H1 (cell line): ENCODE measurements at regions not wholly inside any gene's neighbourhood (a gene's known extent, or its start where the extent isn't known, plus 50 kb on each side); places are given as distances from the start of the nearest gene placed in this dataset.

ENCODE experiments used
- CTCF ChIA-PET: fragments of 300-600 bp; sonication (Branson Sonifier 250); formaldehyde crosslinking; loops from one replicate; lab custom pipeline; 2021; ENCODE audit not compliant: partially characterized antibody; lab: Charles Lee
- POLR2A ChIA-PET: fragments of 300-600 bp; sonication (Branson Sonifier 250); formaldehyde crosslinking; loops from one replicate; lab custom pipeline; 2021; ENCODE audit warnings: inconsistent platforms; ENCODE audit not compliant: partially characterized antibody; lab: Charles Lee
- DNase-seq, 2 experiments: peaks; one replicate each; pipeline versions ENCODE4 v3.0.0 to v3.0.0-alpha.2; 2010 to 2022; ENCODE audit warnings: low spot score in 2 of 2, low read depth in 1 of 2, mixed read lengths in 1 of 2
- FAIRE-seq: peaks from 2 replicates; lab custom pipeline; 2011; peaks lifted over from hg19 to GRCh38; lab: Jason Lieb, UNC
- H2AFZ ChIP-seq: 2 replicates; pipeline ENCODE4 v1.8.1; 2012; ENCODE audit warnings: low read length, inconsistent platforms
- H2AK5ac ChIP-seq: 2 replicates; pipeline ENCODE4 v1.6.1; 2013; ENCODE audit warnings: low read depth, low read length
- H2BK120ac ChIP-seq: replicated peaks from 2 replicates; pipeline ENCODE3; 2013; ENCODE audit warnings: low read depth, low read length, inconsistent platforms
- H2BK12ac ChIP-seq: 2 replicates; pipeline ENCODE4 v1.6.1; 2013; ENCODE audit warnings: low read depth, low read length
- H2BK15ac ChIP-seq: 2 replicates; pipeline ENCODE4 v1.6.1; 2013; ENCODE audit warnings: low read length
- H2BK20ac ChIP-seq: 2 replicates; pipeline ENCODE4 v1.6.1; 2013; ENCODE audit warnings: low read length
- H2BK5ac ChIP-seq: 2 replicates; pipeline ENCODE4 v1.6.1; 2013; ENCODE audit warnings: low read depth, low read length
- H3K14ac ChIP-seq: 2 replicates; pipeline ENCODE4 v1.6.1; 2013; ENCODE audit warnings: inconsistent platforms; ENCODE audit not compliant: insufficient read length
- H3K18ac ChIP-seq: 2 replicates; pipeline ENCODE4 v1.6.1; 2013; ENCODE audit warnings: low read length; ENCODE audit errors: extremely low read depth
- H3K23ac ChIP-seq: 2 replicates; pipeline ENCODE4 v1.6.1; 2013; ENCODE audit warnings: inconsistent platforms; ENCODE audit not compliant: insufficient read length
- H3K23me2 ChIP-seq: 2 replicates; pipeline ENCODE4 v1.6.1; 2013; ENCODE audit warnings: low read depth, low read length
- H3K27ac ChIP-seq: 2 replicates; pipeline ENCODE4 v1.6.1; 2011; ENCODE audit warnings: low read depth, low read length, inconsistent platforms
- H3K27me3 ChIP-seq, 4 experiments: replicated peaks in 1 of 4; 1 replicate in 1 of 4; 2 replicates in 3 of 4; pipeline versions ENCODE4 v1.6.1 to v1.8.1; 2011 to 2013; ENCODE audit warnings: low read length in 3 of 4, mild to moderate bottlenecking in 3 of 4, inconsistent platforms in 2 of 4, mixed read lengths in 2 of 4, moderate library complexity in 1 of 4; ENCODE audit not compliant: control insufficient read depth in 3 of 4, insufficient read depth in 3 of 4; ENCODE audit errors: extremely low read depth in 1 of 4
- H3K36me3 ChIP-seq, 4 experiments: 2 replicates each; pipeline versions ENCODE4 v1.6.1 to v1.8.1; 2011 to 2013; ENCODE audit warnings: mild to moderate bottlenecking in 4 of 4, low read length in 3 of 4, moderate library complexity in 2 of 4, control low read depth in 1 of 4, inconsistent platforms in 1 of 4; ENCODE audit not compliant: insufficient read depth in 4 of 4, control insufficient read depth in 2 of 4
- H3K4ac ChIP-seq: replicated peaks from 2 replicates; pipeline ENCODE3; 2013; ENCODE audit warnings: low read length, low read depth, mixed read lengths, inconsistent platforms; ENCODE audit not compliant: insufficient read length
- H3K4me1 ChIP-seq, 4 experiments: replicated peaks in 1 of 4; 1 replicate in 1 of 4; 2 replicates in 3 of 4; pipeline versions ENCODE4 v1.6.1 to v1.8.1; 2011 to 2013; ENCODE audit warnings: low read length in 3 of 4, inconsistent platforms in 2 of 4, mixed read lengths in 1 of 4; ENCODE audit not compliant: insufficient read depth in 4 of 4, control insufficient read depth in 3 of 4
- H3K4me2 ChIP-seq, 2 experiments: 2 replicates each; pipeline versions ENCODE4 v1.6.1 to v1.8.1; 2011 to 2013; ENCODE audit warnings: low read depth in 2 of 2, low read length in 2 of 2, control low read depth in 1 of 2, inconsistent platforms in 1 of 2, mild to moderate bottlenecking in 1 of 2; ENCODE audit not compliant: insufficient read depth in 1 of 2
- H3K4me3 ChIP-seq, 4 experiments: fragments of 200-600, 300-600 bp in 1 of 4; sonication (generic), shearing (Covaris generic), sonication (Bioruptor Twin) in 1 of 4; 2 replicates each; pipeline versions ENCODE4 v1.5.1 to v1.8.1; 2011 to 2016; ENCODE audit warnings: low read length in 4 of 4, low read depth in 3 of 4, control low read depth in 2 of 4, inconsistent platforms in 2 of 4, mild to moderate bottlenecking in 2 of 4, mixed read lengths in 1 of 4, moderate library complexity in 1 of 4; ENCODE audit not compliant: insufficient read depth in 2 of 4; ENCODE audit errors: extremely low read depth in 1 of 4
- H3K56ac ChIP-seq: replicated peaks from 2 replicates; pipeline ENCODE3; 2013; ENCODE audit warnings: low read depth, mild to moderate bottlenecking, mixed read lengths, low read length, inconsistent platforms; ENCODE audit not compliant: insufficient read length
- H3K79me1 ChIP-seq: 2 replicates; pipeline ENCODE4 v1.6.1; 2013; ENCODE audit warnings: low read depth, low read length, control low read depth
- H3K79me2 ChIP-seq, 2 experiments: 2 replicates each; pipeline versions ENCODE4 v1.6.1 to v1.8.1; 2012 to 2013; ENCODE audit warnings: low read length in 2 of 2, mild to moderate bottlenecking in 2 of 2, inconsistent platforms in 1 of 2; ENCODE audit not compliant: insufficient read depth in 2 of 2, control insufficient read depth in 1 of 2
- H3K9ac ChIP-seq, 4 experiments: replicated peaks in 1 of 4; 1 replicate in 1 of 4; 2 replicates in 3 of 4; pipeline versions ENCODE4 v1.6.1 to v1.8.1; 2011 to 2013; ENCODE audit warnings: low read depth in 3 of 4, low read length in 3 of 4, control low read depth in 2 of 4, mild to moderate bottlenecking in 2 of 4, moderate library complexity in 2 of 4, inconsistent platforms in 1 of 4; ENCODE audit errors: extremely low read depth in 1 of 4
- H3K9me3 ChIP-seq, 2 experiments: 2 replicates each; pipeline versions ENCODE4 v1.6.1 to v1.8.1; 2012 to 2013; ENCODE audit warnings: mild to moderate bottlenecking in 2 of 2, moderate library complexity in 2 of 2, control low read depth in 1 of 2, inconsistent platforms in 1 of 2, low read depth in 1 of 2, low read length in 1 of 2, mixed read lengths in 1 of 2; ENCODE audit not compliant: insufficient read depth in 2 of 2
- H4K20me1 ChIP-seq, 2 experiments: replicated peaks in 1 of 2; 2 replicates each; pipeline versions ENCODE3 to v1.8.1; 2011 to 2013; ENCODE audit warnings: inconsistent platforms in 2 of 2, low read length in 2 of 2, mild to moderate bottlenecking in 1 of 2; ENCODE audit not compliant: insufficient read depth in 2 of 2, control insufficient read depth in 1 of 2
- H4K5ac ChIP-seq: 2 replicates; pipeline ENCODE4 v1.6.1; 2013; ENCODE audit warnings: low read length, low read depth, mixed read lengths, inconsistent platforms; ENCODE audit not compliant: insufficient read length
- H4K8ac ChIP-seq: 2 replicates; pipeline ENCODE4 v1.8.0; 2013; ENCODE audit warnings: mild to moderate bottlenecking, moderate library complexity, low read length, inconsistent platforms; ENCODE audit not compliant: insufficient read depth; ENCODE audit errors: extremely low read depth
- H4K91ac ChIP-seq: replicated peaks from 2 replicates; pipeline ENCODE3; 2013; ENCODE audit warnings: low read length, mixed read lengths, inconsistent platforms; ENCODE audit not compliant: insufficient read length
- BACH1 ChIP-seq: IDR thresholded peaks from 2 replicates; pipeline ENCODE4 v1.6.1; 2012; ENCODE audit warnings: low read length, improper control_type of control experiment
- CHD2 ChIP-seq: IDR thresholded peaks from 2 replicates; pipeline ENCODE4 v1.6.1; 2012; ENCODE audit warnings: low read length, improper control_type of control experiment
- KDM5A ChIP-seq: fragments of 200-600 bp; IDR thresholded peaks from 2 replicates; pipeline ENCODE4 v1.7.1; 2012; ENCODE audit warnings: mild to moderate bottlenecking, low read length, inconsistent platforms, mixed read lengths
- MAX ChIP-seq: IDR thresholded peaks from 2 replicates; pipeline ENCODE4 v1.6.1; 2012; ENCODE audit warnings: inconsistent platforms
- POLR2AphosphoS5 ChIP-seq: IDR thresholded peaks from 2 replicates; pipeline ENCODE4 v1.6.1; 2011; ENCODE audit warnings: low read depth, low read length
- POU5F1 ChIP-seq: IDR thresholded peaks from 2 replicates; pipeline ENCODE4 v1.6.1; 2011; ENCODE audit warnings: low read depth, mild to moderate bottlenecking, low read length, moderate library complexity
- RAD21 ChIP-seq, 2 experiments: IDR thresholded peaks in 1 of 2; conservative IDR thresholded peaks in 1 of 2; 2 replicates each; pipeline ENCODE4 v1.6.1; 2011; ENCODE audit warnings: low read depth in 2 of 2, low read length in 2 of 2, improper control_type of control experiment in 1 of 2, inconsistent platforms in 1 of 2, mild to moderate bottlenecking in 1 of 2, moderate library complexity in 1 of 2
- RFX5 ChIP-seq: IDR thresholded peaks from 2 replicates; pipeline ENCODE4 v1.6.1; 2011; ENCODE audit warnings: low read depth, low read length, improper control_type of control experiment, borderline replicate concordance
- USF2 ChIP-seq: IDR thresholded peaks from 2 replicates; pipeline ENCODE4 v1.6.1; 2011; ENCODE audit warnings: low read length, improper control_type of control experiment
- WGBS, 2 experiments: shearing (Covaris generic) in 1 of 2; methylation state at CpG; one replicate each; pipeline versions ENCODE4 v1.1.6 to v1.1.7; 2013 to 2015; ENCODE audit warnings: low lambda C conversion rate in 2 of 2, mixed read lengths in 2 of 2, inconsistent platforms in 1 of 2, low coverage in 1 of 2, missing lambda C conversion rate in 1 of 2; ENCODE audit not compliant: insufficient replicate concordance in 2 of 2, insufficient coverage in 1 of 2, insufficient read length in 1 of 2; ENCODE audit errors: extremely low coverage in 1 of 2, missing lambda C conversion rate in 1 of 2; 5-methylcytosine and 5-hydroxymethylcytosine counted together

GRCh38 chr7:86989407-86989806 lies 70.0 kb downstream of the ELAPOR2 start:
- Histone ChIP-seq H3K27ac (no peak overlapping the region), H3K4me1 (no peaks in the 10 kb centered on the region), H3K79me1 (no peaks in the 10 kb centered on the region), H3K23ac (no peak overlapping the region), H2BK120ac (no peak overlapping the region), H3K23me2 (no peaks in the 10 kb centered on the region), H4K20me1 (peaks cover 0 to 2% of the 10 kb centered on the region in 2 experiments), H4K5ac (no peak overlapping the region), H2BK15ac (no peak overlapping the region), H2AFZ (no peak overlapping the region), H3K27me3 (no peaks in the 10 kb centered on the region), H3K9ac (no peak overlapping the region), H4K8ac (no peak overlapping the region), H3K79me2 (peaks cover 3 to 56% of the 10 kb centered on the region in 2 experiments; a peak in 3 of 4 replicates), H2BK20ac (no peak overlapping the region), H3K4me3 (no peak overlapping the region), H2AK5ac (no peak overlapping the region), H3K9me3 (peaks cover 0 to 7% of the 10 kb centered on the region in 2 experiments; a peak in 1 of 4 replicates), H3K36me3 (no peaks in the 10 kb centered on the region), H2BK5ac (no peak overlapping the region), H2BK12ac (no peak overlapping the region), H3K14ac (no peak overlapping the region), H4K91ac (no peak overlapping the region), H3K4me2 (no peak overlapping the region), H3K56ac (no peak overlapping the region), H3K18ac (no peak overlapping the region), H3K4ac (no peak overlapping the region)
- FAIRE-seq, result no peak
- no peak for DNase-seq
- POLR2A ChIA-PET, result interaction anchor here (1.7 kb wide), 1 partner anchor 11 kb away, joined by 6 read pairs; no protein-coding TSS in a partner anchor
- TF ChIP-seq RFX5, result no peak
- TF ChIP-seq KDM5A, result no peak
- no peak for TF ChIP-seq BACH1
- no peak for TF ChIP-seq POU5F1
- no peak for TF ChIP-seq RAD21 (IDR thresholded peaks at IDR 0.05 in 1 of 2, conservative IDR thresholded peaks at IDR 0.05 in 1 of 2; ENCODE audit: low read depth in 2 of 2, low read length in 2 of 2)
- no peak for TF ChIP-seq USF2
- no peak for TF ChIP-seq POLR2AphosphoS5
- TF ChIP-seq CHD2, result no peak
- TF ChIP-seq MAX, result no peak
- CTCF ChIA-PET, result no interaction called here
- WGBS, 2 experiments, result 93% methylated on average over 8 of the region's 8 CpGs; no CpG with 5 or more reads in 1 of the 2 experiments
